ENCODE measurements at regions not wholly inside any gene's neighbourhood (a gene's known extent, or its start where the extent isn't known, plus 50 kb on each side); places are given as distances from the start of the nearest gene placed in this dataset.

DNA sequence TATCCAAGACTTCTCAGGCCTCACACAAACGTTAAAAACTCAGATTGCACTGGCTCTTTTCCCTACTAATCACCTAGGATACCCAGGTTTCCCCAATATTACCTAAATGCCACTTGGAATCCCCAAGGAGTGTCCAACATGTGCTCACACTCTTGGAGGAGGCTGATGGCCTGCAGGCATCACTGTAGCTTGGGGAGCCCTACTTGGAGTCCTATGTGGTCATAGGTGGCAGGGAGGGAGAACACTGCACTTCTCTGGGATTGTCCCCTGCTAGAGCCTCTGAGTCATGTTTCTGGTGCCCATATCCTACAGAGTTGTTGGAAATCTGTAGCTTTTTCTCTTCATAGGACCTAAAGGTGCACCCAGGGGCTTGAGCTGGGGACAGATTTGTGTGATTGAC lies 433.7 kb downstream of the ARHGEF28 start:
- DNase-seq (ENCODE audit: low read depth), result no peak

DNA sequence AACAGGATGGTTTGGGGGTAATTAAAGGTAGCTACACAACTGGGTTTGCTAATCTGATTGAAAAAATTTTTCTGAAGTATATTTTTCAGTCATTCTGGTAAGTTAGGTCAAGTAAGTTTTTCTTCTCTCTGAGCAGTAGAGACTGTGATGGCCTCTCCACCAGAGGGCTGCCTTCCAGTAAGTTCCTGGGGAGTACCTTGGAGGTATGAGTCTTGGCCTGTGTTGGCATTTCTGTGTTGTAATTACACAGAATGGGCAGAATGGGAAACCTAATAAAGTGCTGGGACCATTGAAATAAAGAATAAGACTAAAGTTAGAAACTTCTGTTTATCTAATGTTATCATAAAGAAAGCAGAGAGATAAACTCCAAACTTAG lies 430.8 kb downstream of the ARHGEF28 start:
- DNase-seq (ENCODE audit: low read depth), result no peak

DNA sequence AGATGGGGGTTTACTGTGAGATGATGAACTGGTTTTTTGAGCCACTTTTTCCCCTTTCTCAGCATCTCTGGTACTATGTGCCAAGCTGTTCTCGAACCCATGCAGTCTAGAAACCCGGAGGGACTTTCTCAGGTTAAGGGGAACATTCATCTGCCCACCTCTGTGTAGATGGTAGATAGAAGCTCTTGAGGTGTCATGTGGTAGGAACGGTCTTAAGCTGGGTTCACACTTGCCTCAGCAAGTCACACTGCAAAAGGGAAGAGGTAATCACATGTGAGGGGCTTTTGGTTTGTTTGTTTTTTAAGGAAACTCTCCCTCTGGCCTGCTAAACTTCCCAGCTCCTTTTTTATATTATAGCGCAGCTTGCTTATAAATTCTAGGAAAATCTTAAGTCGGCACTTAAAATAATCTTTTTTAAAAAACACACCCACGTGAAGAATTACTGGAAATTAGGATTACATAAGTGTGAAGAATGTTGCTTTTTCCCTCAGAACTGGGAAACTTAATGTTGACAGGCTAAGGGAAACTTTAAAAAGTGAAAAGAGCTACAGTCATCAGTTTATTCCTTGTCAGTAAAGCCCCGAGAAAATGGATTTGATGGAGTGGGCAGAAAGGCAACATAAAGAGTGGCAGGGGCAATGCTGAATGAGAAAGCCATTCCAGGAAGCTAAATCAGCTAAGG lies 430.3 kb downstream of the ARHGEF28 start:
- no peak for DNase-seq (ENCODE audit: low read depth)

DNA sequence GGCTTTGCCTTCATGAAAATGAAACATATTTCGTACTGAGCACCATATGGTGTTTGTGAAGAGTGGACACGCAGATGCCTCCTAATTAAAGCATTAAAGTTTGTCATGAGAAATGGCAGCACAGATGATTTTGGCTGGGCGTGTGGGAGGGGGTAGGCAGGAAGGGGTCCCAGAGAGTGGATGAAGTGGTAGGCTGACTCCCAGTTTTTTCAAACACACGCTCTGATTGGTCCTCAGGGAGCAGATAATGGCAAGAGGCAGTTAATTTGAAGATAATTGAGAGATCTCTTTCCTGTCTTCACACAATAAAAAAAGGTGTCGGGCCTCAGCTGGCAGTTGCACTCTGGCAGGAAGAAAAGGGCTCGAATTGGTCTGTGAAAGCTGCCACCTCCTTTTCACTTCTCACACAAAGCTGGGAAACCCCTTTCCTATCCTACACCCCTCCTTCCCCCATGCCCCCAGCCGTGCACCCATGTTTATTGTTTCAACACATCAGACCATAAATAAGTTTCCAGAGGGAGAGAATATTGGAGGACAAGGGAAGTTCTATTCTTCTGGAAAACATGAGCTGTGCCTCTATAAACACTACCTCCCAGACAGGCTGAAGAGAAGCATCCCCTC lies 429.6 kb downstream of the ARHGEF28 start:
- no peak for DNase-seq (ENCODE audit: low read depth)

DNA sequence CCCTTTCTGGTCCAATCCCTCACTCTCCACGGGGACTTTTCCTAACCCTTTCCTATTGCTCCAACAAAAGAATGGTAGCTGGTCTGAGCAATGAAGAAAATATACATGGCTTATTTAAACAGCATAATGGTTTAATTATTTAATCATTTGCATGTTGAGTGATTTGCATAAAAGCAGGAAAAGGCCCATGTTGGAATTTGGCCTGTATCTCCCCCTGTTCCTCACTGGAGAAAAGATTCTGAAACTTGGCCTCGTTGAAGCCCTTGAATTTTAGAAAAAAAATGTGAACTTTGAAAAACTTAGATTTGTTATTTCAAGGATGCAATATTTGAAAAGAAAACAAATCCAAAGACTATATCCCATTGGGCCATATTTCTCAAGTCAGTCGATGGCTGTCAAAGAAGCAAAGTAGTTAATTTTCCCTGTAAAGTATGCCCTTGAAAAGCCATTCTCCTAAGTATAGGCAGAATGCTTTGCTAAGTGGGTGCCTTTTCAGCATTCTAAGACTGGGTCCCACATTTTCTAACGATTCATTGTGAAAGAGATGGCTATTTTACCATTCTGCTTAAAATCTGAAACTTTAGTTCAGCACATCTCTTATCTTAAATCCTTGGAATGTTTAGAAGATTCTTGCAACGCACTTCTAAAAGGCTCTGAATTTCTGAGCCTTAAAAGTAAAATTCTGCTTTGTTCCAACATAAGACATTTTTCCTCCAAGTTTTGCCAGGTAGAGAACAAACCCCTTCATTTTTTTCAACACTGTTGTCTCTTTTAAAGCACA lies 428.8 kb downstream of the ARHGEF28 start:
- DNase-seq (ENCODE audit: low read depth), result no peak

DNA sequence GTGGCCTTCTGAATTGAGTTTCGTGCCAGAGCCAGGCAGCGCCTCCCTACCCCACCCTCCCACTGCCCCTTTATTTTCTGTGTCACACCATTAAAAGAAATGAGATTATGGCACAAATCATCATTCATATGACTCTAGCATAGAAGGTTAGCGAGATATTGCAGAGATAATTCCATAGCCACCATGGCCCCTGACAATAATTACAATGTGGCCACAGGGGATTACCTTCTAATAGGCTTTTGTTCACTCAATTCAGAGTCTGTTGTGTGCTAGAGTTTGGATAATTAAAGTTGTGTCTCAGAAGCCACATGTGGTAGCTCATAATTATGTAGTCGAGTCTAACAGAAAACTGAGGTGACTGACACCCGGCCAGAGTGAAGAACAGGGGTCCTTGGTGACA lies 428.1 kb downstream of the ARHGEF28 start:
- no peak for DNase-seq (ENCODE audit: low read depth)

DNA sequence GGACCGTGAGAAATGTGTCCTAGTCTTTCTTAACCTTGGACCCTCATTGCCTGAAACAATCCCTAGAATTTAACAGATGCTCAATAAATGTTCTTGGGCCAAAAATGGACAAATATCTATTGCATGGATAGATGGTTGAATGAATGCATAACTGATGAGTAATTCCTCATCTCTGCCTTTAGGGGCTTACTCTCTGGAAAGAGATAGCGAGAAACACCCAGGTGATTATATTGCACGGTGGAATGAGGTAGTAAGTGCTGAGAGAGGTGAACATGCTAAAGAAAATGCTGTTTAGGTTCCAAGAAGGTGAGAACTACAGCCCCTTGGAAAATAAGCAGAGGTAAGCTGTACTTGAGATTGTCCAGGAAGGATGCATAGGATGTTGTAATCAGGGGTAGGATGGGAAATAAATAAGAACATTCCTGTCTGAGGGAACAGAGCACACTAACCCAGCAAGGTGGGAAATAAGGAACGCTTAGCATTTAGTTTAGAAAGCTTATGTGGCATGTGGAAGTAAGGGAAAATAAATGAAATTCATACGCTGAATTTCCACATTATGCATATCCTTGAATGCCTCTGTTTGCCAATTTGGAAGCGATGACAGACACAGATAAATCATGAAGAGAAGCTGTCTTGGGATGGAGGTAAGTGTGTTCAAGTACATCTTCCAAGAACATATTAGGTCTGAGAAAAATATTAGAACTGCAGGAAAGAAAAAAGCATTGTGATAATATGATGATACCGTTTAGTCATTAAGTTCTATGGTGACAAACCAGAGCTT lies 426.6 kb downstream of the ARHGEF28 start:
- no peak for DNase-seq (ENCODE audit: low read depth)

DNA sequence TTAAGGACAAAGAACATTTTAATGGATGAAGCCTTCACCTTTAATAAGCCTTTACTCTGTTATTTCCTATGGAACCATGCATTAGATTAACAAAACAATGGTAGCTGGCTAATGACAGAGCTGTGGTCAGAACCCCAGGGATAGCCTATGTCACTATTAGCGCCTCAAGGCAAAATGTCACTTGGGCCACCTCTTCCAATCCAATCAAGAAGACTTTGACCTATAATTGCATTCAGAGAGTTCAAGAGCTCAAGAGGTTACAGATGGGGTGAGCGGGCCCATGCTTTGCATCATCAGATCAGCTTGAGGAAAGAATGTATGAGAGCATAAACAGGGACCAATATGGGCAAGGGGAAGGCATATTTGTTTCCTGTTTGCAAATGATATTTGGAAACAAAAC lies 425.1 kb downstream of the ARHGEF28 start:
- no peak for DNase-seq (ENCODE audit: low read depth)

DNA sequence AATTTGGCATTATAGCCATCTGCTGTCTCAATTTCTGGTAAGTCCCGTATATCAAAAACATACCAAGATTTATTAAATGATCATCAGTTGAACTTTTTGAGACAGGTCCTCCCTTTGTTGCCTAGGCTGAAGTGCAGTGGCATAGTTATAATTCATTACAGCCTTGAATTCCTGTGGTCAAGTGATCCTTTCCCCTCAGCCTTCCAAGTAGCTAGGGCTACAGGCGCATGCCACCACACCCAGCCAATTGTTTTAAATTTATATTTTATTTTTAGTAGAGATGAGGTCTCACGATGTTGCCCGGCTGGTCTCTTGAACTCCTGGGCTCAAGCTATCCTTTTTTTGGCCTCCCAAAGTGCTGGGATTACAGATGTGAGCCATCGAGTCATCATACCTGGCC lies 418.9 kb downstream of the ARHGEF28 start:
- DNase-seq (ENCODE audit: low read depth), result no peak

DNA sequence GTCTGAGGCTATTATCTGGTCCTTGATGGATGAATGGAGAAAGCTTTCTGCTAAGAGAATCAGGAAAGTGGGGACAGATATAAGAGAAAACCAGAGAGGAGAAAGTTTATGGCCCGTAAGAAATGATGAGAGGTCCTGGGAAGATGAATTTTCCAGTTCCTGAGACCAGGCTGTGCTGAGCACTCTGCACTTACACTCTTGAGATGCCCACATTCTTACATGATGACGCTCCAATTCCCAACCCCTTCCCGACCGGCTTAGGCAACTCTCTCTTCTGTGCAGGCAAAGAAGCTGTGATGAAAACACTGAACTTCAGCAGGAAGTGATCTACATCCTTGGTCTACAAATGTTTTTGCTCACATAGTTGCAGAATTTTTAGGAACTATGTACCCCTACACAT lies 417.0 kb downstream of the ARHGEF28 start:
- no peak for DNase-seq (ENCODE audit: low read depth)

DNA sequence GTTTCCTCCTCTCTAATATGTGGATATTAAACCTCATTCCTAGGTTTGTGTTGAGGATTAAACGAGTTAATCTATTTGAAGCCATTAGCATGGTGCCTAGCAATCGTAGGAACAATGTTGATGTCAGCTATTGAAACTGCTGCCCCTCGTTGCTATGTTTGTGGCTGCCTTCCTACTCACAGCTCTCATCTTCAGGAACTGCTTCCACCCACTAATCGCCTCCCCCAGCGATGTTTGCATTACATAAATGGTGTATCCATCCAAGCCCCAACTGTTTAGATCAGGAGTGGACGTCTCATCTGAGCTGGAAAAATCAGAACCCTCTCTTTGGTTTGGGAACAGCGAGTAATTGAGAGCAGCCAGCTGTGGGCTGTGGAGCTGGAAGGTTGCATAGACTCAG lies 416.6 kb downstream of the ARHGEF28 start:
- no peak for DNase-seq (ENCODE audit: low read depth)

DNA sequence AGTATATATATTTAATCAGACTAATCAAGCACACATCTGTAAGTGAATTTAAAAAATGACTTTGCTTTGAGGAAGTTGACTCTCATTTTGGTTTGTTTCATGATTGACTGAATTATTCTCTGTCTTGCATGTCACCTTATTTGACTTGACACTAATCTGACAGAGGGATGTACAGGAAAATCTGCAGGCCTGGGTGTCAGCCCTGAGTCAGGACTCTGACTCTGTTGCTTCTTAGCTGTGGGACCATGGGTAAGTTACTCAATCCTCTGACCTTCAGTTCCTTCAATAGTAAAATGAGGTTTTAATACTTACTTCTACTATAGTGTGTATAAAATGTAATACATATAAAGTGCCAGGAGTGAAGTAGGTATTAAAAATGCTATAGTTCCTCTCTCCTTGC lies 415.9 kb downstream of the ARHGEF28 start:
- DNase-seq (ENCODE audit: low read depth), result no peak

DNA sequence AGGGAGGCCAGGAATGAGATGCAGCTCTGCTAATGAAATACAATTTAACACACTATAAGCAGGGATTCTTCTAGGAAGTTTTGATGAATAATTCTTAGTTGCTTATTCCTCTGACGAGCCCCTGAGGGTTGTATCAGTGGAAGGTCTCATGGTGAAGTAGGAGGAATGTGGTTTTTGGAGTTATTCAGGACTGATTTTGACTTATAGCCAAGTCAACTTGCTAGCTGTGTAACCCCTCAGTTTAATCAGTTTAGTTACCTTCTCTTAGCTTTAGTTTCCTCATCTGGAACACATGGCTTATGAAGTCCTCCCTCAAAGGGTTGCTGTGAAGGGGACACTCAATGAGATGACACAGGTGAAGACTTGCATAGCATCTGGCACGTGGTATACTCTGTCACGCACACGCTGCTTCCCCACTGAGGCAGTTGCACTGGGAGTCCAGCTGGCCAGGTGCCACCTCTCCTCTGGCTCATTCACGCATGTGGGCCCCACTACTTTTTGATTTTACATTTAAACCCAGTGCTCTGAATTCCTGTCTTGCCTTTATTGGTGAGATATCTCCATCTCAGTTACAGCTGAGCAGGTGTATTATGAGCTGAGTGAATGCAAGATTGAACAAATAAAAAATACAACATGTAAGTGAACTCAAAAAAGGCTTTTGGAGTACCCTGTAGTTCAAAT lies 415.0 kb downstream of the ARHGEF28 start:
- no peak for DNase-seq (ENCODE audit: low read depth)

DNA sequence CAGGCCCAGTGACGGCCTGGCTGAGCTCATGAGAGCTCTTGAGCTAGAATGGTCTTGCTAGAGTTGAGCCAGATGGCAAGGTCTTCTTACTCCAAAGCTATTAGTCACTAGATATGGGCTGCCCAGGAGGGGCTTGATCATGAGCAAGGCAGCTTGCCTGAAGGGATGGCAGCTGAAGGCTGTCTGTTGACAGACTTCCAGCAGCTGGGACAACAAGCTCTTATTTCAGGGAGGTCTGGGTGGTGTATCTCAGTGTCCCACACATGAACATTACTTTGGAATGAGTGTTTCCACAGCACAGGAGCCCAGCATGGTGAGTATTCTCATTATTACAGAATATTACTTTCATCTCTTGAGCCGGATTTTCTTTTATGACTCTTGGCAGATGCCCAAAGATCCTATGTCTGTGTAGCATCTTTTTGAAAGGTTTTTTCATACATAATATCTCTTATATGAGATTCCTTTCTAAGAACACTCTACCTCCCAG lies 414.1 kb downstream of the ARHGEF28 start:
- no peak for DNase-seq (ENCODE audit: low read depth)

DNA sequence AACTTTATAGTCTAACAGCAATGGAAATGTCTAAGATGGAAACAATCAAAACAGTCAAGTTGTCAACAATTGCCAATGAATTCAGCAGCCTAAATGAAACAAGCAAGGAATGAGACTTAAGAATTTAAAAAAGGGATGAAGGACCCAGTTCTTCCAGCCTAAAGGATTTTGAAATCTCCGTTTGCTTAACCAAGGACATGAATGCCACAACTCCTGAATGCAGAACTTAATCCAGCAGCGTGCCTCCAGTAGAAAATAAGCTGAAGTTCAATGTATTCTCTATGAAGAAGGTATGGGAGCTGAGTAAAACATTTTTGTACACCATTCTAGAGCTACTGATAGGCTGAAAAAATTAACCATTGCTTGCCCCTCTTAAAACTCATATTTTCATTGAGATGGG lies 411.3 kb downstream of the ARHGEF28 start:
- DNase-seq (ENCODE audit: low read depth), result no peak

DNA sequence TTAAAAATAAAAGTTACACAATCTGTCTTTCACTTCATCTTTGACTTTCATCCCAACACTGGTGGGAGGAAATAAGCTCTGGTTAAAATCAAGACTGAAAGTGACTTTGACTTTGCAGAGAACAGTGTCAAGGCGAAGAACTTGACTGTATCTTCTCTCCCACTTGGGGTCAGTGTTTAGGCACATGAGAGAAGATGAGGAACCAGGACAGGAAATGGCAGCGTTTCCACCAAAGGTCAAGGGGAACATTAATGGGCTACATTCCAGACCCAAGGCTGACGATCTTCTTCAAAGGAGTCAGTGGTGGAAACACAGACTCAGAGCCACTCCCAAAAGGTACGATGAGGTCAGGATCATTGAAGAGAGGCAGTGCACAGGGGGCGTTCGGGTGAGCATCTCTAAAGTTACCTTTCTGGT lies 409.5 kb downstream of the ARHGEF28 start:
- DNase-seq (ENCODE audit: low read depth), result no peak

DNA sequence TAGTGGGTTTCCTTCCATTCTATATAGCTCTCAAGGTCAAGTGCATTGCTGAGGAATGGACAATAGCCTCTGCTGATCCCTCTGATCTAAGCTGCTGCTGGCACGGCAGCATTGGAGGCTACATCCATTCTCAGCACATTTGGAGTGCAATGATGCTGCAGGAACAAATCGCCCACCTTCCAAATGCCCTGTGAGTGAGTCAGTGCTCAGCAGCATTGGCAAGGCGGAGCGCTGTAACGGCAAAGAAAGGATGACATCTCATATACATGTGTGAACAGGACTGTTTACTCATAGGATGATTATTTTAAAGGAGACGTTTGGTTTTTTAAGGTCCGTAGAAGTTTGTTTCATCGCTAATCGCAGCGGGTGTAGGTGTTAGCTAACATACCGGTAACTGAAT lies 408.7 kb downstream of the ARHGEF28 start:
- DNase-seq (ENCODE audit: low read depth), result no peak

DNA sequence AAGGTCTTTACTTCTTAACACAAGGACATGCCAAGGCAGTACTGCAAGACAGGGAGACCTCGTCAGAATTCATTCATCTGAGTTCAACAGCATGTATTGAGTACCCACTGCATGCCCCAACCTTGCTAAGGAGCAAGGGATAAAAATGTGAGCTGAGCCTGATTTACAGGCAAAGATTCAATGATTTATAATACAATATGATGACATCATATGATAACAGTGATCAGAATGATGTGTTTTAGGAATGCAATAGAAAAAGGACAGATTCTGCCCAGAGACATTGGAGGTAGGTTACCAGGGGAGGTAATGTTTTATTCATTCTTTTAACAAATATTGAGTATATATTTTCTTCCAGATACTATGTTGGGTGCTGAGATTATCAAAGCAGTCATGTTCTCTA lies 406.6 kb downstream of the ARHGEF28 start:
- DNase-seq (ENCODE audit: low read depth), result no peak

DNA sequence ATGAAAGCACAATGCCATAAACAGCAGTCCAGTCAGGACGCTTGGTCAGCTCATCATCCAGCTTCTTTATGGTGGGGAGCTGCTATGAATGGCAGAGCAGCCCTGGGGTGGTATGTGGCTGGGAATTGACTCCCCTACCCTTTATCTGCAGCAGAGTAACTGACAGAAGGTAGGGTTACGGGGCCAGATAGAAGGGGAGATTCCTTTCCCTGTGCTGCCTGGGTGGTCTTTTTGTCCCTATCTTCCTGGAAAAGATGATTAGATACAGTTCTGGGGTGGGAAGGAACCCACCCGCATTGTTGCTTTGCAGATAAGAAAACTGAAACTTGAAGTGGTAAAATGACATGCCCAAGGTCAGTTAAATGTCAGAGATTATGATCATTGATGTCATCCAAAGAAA lies 405.5 kb downstream of the ARHGEF28 start:
- no peak for DNase-seq (ENCODE audit: low read depth)

DNA sequence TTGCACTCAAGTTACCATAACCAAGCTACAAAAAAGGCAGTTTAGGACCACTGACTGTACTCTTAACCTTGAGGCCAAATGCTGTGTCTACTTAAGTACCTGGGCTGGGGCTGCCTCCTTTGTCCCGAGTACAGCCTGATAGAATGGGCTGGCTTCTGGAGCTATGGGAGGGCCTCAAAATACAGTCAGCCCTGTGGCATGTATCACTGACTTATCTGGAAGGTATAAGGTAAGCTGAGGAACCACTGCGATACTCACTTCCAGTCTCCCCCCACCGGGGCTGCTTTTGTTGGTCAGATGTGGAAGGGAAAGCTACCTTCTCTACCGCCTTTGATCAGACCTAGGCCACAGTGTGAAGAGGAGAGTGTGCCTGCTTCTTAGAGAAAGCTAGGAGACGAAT lies 404.8 kb downstream of the ARHGEF28 start:
- no peak for DNase-seq (ENCODE audit: low read depth)

DNA sequence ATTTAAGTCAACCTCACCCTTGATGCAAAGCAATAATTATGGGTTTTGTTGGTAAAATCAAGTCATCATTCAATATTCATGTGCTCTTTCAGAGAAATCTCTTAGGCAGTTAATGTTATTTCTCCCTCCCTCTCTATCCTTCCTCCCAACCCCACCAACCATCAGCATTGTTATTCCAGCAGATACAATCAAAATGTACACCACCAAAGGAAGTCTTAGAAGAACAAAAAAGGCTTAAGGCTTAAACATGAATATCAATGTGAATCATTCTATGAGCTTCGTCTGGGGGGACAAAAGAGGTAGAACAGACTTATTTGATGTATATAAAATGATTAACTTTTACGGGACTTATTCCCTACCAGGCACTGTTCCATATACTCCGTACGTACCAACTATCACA lies 404.4 kb downstream of the ARHGEF28 start:
- no peak for DNase-seq (ENCODE audit: low read depth)

DNA sequence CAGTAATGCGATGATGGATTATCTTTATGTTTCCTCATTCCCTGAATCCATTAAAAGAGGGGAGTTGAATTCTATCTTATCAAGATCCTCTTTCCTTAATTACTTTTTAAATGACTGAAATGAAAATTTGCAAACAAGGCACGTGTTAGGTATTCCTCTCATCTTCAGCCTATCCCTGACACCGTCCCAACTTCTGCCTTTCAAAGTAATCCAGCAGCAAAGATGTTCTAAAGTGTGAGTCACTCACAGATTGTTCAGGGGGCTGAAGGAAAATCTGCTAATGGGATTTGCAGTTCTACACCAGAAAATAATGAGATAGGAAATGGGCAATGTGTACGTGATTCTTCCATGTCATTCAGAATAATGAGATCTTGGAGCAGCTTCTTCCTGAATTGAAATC lies 403.0 kb downstream of the ARHGEF28 start:
- no peak for DNase-seq (ENCODE audit: low read depth)

Data from stimulated activated CD8-positive, alpha-beta memory T cell treated with anti-CD3 and anti-CD28 coated beads, Interleukin-4, amount 100 ng/mL, for 24 hours (primary cell).